CD14-positive monocyte (primary cell): ENCODE measurements at regions not wholly inside any gene's neighbourhood (a gene's known extent, or its start where the extent isn't known, plus 50 kb on each side); places are given as distances from the start of the nearest gene placed in this dataset.

Source experiments
- DNase-seq, 3 donors: peaks; one replicate each; pipeline ENCODE4 v3.0.0-alpha.2; 2011 to 2022
- H2AFZ ChIP-seq: 2 replicates; pipeline ENCODE4 v1.6.0; 2012; ENCODE audit warnings: mild to moderate bottlenecking, low read depth, low read length, inconsistent platforms; ENCODE audit not compliant: insufficient read depth, poor library complexity, severe bottlenecking
- H3K27ac ChIP-seq, 2 donors: 1 replicate in 1 of 2; 2 replicates in 1 of 2; pipeline ENCODE4 v1.5.1; 2012 to 2013; ENCODE audit warnings: low read length in 2 of 2, control low read depth in 1 of 2, inconsistent platforms in 1 of 2, low read depth in 1 of 2, mild to moderate bottlenecking in 1 of 2
- H3K27me3 ChIP-seq, 2 donors: one replicate each; pipeline versions ENCODE4 v1.6.0 to v1.6.1; 2011 to 2013; ENCODE audit warnings: low read length in 2 of 2; ENCODE audit not compliant: control insufficient read depth in 2 of 2, insufficient read depth in 2 of 2
- H3K36me3 ChIP-seq, 2 donors: replicated peaks in 1 of 2; 1 replicate in 1 of 2; 2 replicates in 1 of 2; pipeline versions ENCODE4 v1.5.1 to v1.6.1; 2012 to 2013; ENCODE audit warnings: low read length in 2 of 2, control low read depth in 1 of 2, inconsistent platforms in 1 of 2, mild to moderate bottlenecking in 1 of 2; ENCODE audit not compliant: insufficient read depth in 2 of 2, control insufficient read depth in 1 of 2
- H3K4me1 ChIP-seq, 2 donors: 1 replicate in 1 of 2; 2 replicates in 1 of 2; pipeline versions ENCODE4 v1.5.1 to v1.6.1; 2012 to 2013; ENCODE audit warnings: low read length in 2 of 2, control low read depth in 1 of 2, inconsistent platforms in 1 of 2, mild to moderate bottlenecking in 1 of 2, moderate library complexity in 1 of 2; ENCODE audit not compliant: insufficient read depth in 2 of 2, control insufficient read depth in 1 of 2
- H3K4me2 ChIP-seq: replicated peaks from 2 replicates; pipeline ENCODE3; 2012; ENCODE audit warnings: low read length, moderate library complexity, mild to moderate bottlenecking; ENCODE audit not compliant: poor library complexity, severe bottlenecking; ENCODE audit errors: extremely low read depth
- H3K4me3 ChIP-seq, 3 experiments: fragments of 200-600 bp in 1 of 3; sonication (generic) in 1 of 3; replicated peaks in 1 of 3; 1 replicate in 2 of 3; 2 replicates in 1 of 3; pipeline ENCODE4 v1.5.1; 2011 to 2013; ENCODE audit warnings: low read length in 3 of 3, mild to moderate bottlenecking in 3 of 3, control low read depth in 2 of 3, low read depth in 2 of 3, inconsistent platforms in 1 of 3, moderate library complexity in 1 of 3
- H3K79me2 ChIP-seq: 2 replicates; pipeline ENCODE4 v1.6.0; 2012; ENCODE audit warnings: mild to moderate bottlenecking, control low read depth, inconsistent platforms, low read length, moderate library complexity; ENCODE audit not compliant: insufficient read depth
- H3K9ac ChIP-seq: 2 replicates; pipeline ENCODE4 v1.6.0; 2017; ENCODE audit warnings: low read length, mild to moderate bottlenecking; ENCODE audit not compliant: insufficient read depth, poor library complexity, severe bottlenecking
- H3K9me3 ChIP-seq, 2 donors: replicated peaks in 1 of 2; 1 replicate in 1 of 2; 2 replicates in 1 of 2; pipeline versions ENCODE4 v1.5.1 to v1.6.1; 2012 to 2013; ENCODE audit warnings: low read length in 2 of 2, control low read depth in 1 of 2; ENCODE audit not compliant: control insufficient read depth in 1 of 2, insufficient read depth in 1 of 2
- H4K20me1 ChIP-seq: 2 replicates; pipeline ENCODE4 v1.6.0; 2012; ENCODE audit warnings: mild to moderate bottlenecking, low read length, control low read depth, moderate library complexity; ENCODE audit not compliant: insufficient read depth
- H3K27ac Mint-ChIP-seq, 7 donors: one replicate each; pipeline ENCODE4 v1.8.0; 2020; ENCODE audit warnings: mild to moderate bottlenecking in 7 of 7, mixed read lengths in 7 of 7, moderate library complexity in 6 of 7, inconsistent platforms in 2 of 7
- H3K27me3 Mint-ChIP-seq, 3 donors: one replicate each; pipeline ENCODE4 v1.8.0; 2021 to 2022; ENCODE audit warnings: low read depth in 3 of 3, mild to moderate bottlenecking in 3 of 3, mixed read lengths in 3 of 3, moderate library complexity in 3 of 3, inconsistent platforms in 1 of 3
- H3K36me3 Mint-ChIP-seq, 2 donors: one replicate each; pipeline ENCODE4 v1.8.0; 2020; ENCODE audit warnings: mixed read lengths in 2 of 2, inconsistent platforms in 1 of 2, mild to moderate bottlenecking in 1 of 2
- H3K4me1 Mint-ChIP-seq: one replicate; pipeline ENCODE4 v1.8.0; 2020; ENCODE audit warnings: mild to moderate bottlenecking, mixed read lengths
- H3K4me3 Mint-ChIP-seq, 2 donors: one replicate each; pipeline ENCODE4 v1.8.0; 2020; ENCODE audit warnings: mild to moderate bottlenecking in 2 of 2, mixed read lengths in 2 of 2, moderate library complexity in 1 of 2
- H3K9me3 Mint-ChIP-seq, 7 donors: one replicate each; pipeline ENCODE4 v1.8.0; 2020 to 2022; ENCODE audit warnings: mixed read lengths in 7 of 7, mild to moderate bottlenecking in 6 of 7, moderate library complexity in 6 of 7, inconsistent platforms in 2 of 7
- WGBS: methylation state at CpG from one replicate; pipeline ENCODE4 v1.1.5; 2013; ENCODE audit warnings: missing lambda C conversion rate; ENCODE audit not compliant: insufficient coverage; 5-methylcytosine and 5-hydroxymethylcytosine counted together
- intact Hi-C, 2 donors: fragments of 100-400 bp; cut with micrococcal nuclease; formaldehyde crosslinking; loops; one replicate each; pipeline versions ENCODE4 v1.15.0 to v1.15.1; 2023
- TF ChIP-seq, protein P1 (sequence below): fragments of 200-600 bp; IDR thresholded peaks from one replicate; pipeline ENCODE4 v1.8.0; 2022; ENCODE audit warnings: antibody characterized with exemption, mild to moderate bottlenecking

DNA sequence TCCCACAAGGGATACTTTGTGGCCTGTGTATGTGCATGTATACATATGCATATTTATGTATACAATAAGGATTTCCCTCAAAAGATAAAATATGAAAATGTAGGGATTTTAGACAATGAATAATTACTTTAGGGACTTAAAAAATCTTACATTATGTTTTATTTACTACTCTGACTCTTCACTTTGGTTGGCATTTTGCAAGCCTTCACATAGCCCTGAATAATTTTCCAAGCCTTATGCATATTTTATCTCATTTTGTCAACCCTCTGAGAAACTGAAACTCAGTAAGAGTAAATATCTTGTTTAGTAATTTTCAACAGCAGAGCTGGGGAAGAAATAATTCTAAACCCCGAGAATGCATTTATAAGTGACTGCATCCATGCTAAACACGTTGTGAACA lies 153.0 kb upstream of the SLC24A2 start:
- Histone ChIP-seq H4K20me1 (no peaks in the 10 kb centered on the region), H3K27me3 (peaks cover 0 to 2% of the 10 kb centered on the region in 2 donors), H3K36me3 (no peaks in the 10 kb centered on the region), H3K4me3 (no peak overlapping the region), H3K27ac (no peak overlapping the region), H3K4me1 (peaks cover 6 to 7% of the 10 kb centered on the region in 2 donors), H3K4me2 (no peak overlapping the region), H2AFZ (no peak overlapping the region), H3K9ac (no peak overlapping the region), H3K79me2 (no peaks in the 10 kb centered on the region), H3K9me3 (no peaks in the 10 kb centered on the region)
- TF ChIP-seq, protein P1, sequence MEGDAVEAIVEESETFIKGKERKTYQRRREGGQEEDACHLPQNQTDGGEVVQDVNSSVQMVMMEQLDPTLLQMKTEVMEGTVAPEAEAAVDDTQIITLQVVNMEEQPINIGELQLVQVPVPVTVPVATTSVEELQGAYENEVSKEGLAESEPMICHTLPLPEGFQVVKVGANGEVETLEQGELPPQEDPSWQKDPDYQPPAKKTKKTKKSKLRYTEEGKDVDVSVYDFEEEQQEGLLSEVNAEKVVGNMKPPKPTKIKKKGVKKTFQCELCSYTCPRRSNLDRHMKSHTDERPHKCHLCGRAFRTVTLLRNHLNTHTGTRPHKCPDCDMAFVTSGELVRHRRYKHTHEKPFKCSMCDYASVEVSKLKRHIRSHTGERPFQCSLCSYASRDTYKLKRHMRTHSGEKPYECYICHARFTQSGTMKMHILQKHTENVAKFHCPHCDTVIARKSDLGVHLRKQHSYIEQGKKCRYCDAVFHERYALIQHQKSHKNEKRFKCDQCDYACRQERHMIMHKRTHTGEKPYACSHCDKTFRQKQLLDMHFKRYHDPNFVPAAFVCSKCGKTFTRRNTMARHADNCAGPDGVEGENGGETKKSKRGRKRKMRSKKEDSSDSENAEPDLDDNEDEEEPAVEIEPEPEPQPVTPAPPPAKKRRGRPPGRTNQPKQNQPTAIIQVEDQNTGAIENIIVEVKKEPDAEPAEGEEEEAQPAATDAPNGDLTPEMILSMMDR, result no peak
- no peaks in the 10 kb centered on the region for H3K9me3 Mint-ChIP-seq
- no peaks in the 10 kb centered on the region for H3K36me3 Mint-ChIP-seq
- no peak overlapping the region for H3K4me3 Mint-ChIP-seq
- no CpG with 5 or more reads among the region's 2 CpGs for WGBS
- no peak overlapping the region for H3K27ac Mint-ChIP-seq
- DNase-seq, result no peak
- intact Hi-C loops, result no loop called here
- H3K27me3 Mint-ChIP-seq, result peaks cover 0 to 5% (median 4%) of the 10 kb centered on the region in 3 donors
- peaks cover 14% of the 10 kb centered on the region for H3K4me1 Mint-ChIP-seq

- intact Hi-C loops, result no loop called here
Observed at GRCh38 chr9:19940811-19941535, 152.1 kb upstream of the SLC24A2 start.

More at GRCh38 chr9:19940811-19941535, 152.1 kb upstream of the SLC24A2 start:
- Histone ChIP-seq H3K9ac (no peak overlapping the region), H3K36me3 (no peaks in the 10 kb centered on the region), H3K27ac (no peak overlapping the region), H3K4me1 (peaks cover 6 to 7% of the 10 kb centered on the region in 2 donors), H3K27me3 (peaks cover 0 to 2% of the 10 kb centered on the region in 2 donors), H3K4me2 (no peak overlapping the region), H3K4me3 (no peak overlapping the region), H4K20me1 (no peaks in the 10 kb centered on the region), H2AFZ (no peak overlapping the region), H3K9me3 (no peaks in the 10 kb centered on the region), H3K79me2 (no peaks in the 10 kb centered on the region)
- no peaks in the 10 kb centered on the region for H3K36me3 Mint-ChIP-seq
- peaks cover 14% of the 10 kb centered on the region for H3K4me1 Mint-ChIP-seq
- peaks cover 0 to 8% (median 4%) of the 10 kb centered on the region in 3 donors for H3K27me3 Mint-ChIP-seq
- H3K4me3 Mint-ChIP-seq, result no peak overlapping the region
- no peak for DNase-seq
- H3K27ac Mint-ChIP-seq, result no peak overlapping the region
- 100% methylated on average over 1 of the region's 2 CpGs for WGBS
- TF ChIP-seq, protein P1, result no peak
- no peaks in the 10 kb centered on the region for H3K9me3 Mint-ChIP-seq
